ENCODE measurements at regions not wholly inside any gene's neighbourhood (a gene's known extent, or its start where the extent isn't known, plus 50 kb on each side); places are given as distances from the start of the nearest gene placed in this dataset.

DNA sequence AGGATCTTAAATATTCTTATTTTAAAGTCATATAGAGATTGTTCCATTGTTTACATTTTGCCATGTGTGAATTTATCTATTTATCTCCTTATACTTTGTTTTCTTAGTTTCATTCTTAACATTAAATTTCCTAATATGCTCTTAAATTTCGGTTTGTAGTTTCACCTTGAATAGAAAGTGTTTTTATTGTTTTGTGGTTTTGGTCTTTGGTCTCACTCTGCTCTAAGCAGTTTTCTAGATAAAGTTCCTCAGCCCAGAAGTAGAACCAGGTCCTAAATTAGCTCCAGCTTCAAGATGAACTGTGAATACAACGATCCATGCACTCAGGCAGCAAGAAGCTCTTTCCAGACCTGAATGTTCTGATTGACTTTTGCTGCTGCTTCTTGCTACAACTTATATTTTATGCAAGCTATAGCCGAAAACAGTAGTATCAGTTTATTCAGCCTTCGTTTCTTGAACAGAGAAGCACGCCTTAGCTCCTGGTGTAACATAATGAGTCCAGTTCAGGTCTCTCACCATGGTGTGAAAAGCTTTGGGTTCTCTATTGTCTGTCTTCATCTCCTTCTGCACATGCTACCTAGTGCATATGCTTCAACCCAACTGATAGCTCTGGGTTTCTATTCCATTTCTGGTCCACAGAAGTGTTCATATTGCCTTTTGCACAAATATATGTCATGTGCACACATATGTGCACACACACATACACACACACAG lies 95.3 kb downstream of the SEM1 start:
- no peak for DNase-seq (ENCODE audit: low read depth)
- TF ChIP-seq, protein P1, sequence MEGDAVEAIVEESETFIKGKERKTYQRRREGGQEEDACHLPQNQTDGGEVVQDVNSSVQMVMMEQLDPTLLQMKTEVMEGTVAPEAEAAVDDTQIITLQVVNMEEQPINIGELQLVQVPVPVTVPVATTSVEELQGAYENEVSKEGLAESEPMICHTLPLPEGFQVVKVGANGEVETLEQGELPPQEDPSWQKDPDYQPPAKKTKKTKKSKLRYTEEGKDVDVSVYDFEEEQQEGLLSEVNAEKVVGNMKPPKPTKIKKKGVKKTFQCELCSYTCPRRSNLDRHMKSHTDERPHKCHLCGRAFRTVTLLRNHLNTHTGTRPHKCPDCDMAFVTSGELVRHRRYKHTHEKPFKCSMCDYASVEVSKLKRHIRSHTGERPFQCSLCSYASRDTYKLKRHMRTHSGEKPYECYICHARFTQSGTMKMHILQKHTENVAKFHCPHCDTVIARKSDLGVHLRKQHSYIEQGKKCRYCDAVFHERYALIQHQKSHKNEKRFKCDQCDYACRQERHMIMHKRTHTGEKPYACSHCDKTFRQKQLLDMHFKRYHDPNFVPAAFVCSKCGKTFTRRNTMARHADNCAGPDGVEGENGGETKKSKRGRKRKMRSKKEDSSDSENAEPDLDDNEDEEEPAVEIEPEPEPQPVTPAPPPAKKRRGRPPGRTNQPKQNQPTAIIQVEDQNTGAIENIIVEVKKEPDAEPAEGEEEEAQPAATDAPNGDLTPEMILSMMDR (IDR thresholded peaks at IDR 0.05; ENCODE audit: insufficient read depth, low read depth, low read length): no peak
- H3K4me3 ChIP-seq (ENCODE audit: low read depth, low read length): no peak overlapping the region

DNA sequence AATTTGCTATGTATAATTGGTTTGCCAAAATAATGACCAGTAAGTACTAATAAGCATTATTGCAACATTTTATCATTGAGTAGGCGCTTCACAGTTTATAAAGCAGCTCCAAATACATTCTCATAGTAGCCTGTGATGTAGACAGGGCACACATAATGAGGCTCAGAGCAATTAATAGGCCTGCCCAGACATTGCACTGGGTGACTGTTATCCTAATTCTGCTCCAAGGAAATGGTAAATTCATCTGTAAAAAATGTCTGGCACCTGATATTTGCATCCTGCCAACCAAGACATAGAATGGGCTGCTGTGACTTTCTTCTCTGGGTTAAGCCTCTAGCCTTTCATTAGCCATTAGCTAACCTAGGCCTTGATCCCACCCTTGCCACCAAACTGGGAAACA lies 97.6 kb downstream of the SEM1 start:
- no peak overlapping the region for H3K4me3 ChIP-seq (ENCODE audit: low read depth, low read length)
- DNase-seq (ENCODE audit: low read depth): no peak
- TF ChIP-seq, protein P1 (IDR thresholded peaks at IDR 0.05; ENCODE audit: insufficient read depth, low read depth, low read length): no peak

DNA sequence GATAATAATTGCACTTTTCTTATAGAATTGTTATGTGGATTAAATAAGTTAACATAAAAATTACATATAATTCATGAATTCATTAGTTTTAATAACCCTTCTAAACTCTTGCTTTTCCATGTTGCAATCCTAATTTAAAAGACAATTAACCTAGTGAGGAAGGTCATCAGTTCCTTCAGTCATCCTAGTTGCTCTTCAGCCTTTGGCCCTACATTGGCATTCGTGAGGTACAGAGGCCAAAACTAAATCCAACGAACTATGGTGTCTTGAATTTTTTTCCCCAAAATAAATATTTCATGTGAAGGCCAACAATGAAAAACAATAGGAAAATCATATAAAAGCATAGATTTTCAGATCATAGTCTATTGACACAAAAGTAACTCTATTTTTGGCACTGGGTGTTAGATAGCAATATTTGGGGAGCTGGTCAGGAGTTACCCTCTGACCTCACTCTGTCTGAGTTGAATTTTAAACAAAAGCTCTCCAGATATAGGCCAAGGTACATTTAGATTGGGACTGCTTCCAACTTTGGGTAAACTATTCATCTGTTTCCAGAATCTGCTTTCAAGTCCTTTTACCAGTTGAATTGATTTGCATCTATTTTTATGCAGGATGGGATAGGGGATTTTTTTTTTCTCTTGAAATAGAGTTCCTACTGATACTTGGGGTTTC lies 104.5 kb downstream of the SEM1 start:
- DNase-seq (ENCODE audit: low read depth): no peak
- H3K4me3 ChIP-seq (ENCODE audit: low read depth, low read length): no peak overlapping the region
- TF ChIP-seq, protein P1 (IDR thresholded peaks at IDR 0.05; ENCODE audit: insufficient read depth, low read depth, low read length): no peak

DNA sequence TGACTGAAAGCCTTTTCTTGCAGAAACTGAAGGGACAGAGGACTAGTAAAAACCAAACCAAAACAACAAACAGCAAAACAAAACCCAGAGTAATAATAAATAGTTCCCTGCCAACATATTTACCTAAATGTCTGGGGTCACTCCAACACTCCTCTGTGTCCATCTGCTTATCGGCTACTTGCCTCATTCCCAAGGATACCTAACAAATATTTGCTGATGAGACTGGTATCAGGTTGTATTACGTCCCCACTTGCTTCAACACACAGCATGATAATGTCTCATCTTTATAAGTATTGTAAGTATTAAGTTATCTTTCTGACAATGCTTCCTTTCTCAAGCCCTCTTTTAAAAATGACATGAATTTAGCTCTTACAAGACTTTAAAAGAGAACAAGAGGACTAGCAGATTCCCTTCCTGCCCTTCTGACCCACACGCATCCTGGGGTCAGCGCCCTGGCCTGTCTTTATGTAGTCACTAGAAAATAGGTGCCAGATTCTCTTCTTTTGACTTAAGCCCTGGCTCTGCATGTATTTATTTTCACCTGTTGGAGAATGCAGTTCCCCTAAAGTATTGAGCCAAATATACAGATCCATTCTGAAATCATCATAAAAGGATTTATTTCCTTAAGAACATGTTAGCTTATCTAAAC lies 110.2 kb downstream of the SEM1 start:
- TF ChIP-seq, protein P1 (IDR thresholded peaks at IDR 0.05; ENCODE audit: insufficient read depth, low read depth, low read length): no peak
- DNase-seq (ENCODE audit: low read depth): no peak
- no peak overlapping the region for H3K4me3 ChIP-seq (ENCODE audit: low read depth, low read length)

DNA sequence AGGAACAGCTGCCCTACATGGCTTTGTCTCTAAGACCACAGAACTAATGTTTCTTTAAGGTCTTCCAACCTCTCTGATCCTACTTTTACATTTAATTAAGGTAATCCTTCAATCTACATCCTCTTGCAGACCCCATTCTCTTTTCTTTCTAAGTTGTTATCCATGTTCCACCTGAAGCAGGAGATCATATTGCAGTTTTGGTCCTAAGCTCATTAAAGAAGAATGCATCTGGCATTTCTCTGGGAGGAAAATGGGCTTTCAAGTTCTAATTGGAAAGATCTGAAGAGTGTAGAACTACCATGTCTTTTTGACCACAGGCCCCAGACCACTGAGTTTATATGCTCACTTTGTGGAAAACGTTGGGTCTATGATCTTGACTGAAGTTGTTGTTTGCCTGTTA lies 111.2 kb downstream of the SEM1 start:
- TF ChIP-seq, protein P1 (IDR thresholded peaks at IDR 0.05; ENCODE audit: insufficient read depth, low read depth, low read length): no peak
- no peak overlapping the region for H3K4me3 ChIP-seq (ENCODE audit: low read depth, low read length)
- no peak for DNase-seq (ENCODE audit: low read depth)

DNA sequence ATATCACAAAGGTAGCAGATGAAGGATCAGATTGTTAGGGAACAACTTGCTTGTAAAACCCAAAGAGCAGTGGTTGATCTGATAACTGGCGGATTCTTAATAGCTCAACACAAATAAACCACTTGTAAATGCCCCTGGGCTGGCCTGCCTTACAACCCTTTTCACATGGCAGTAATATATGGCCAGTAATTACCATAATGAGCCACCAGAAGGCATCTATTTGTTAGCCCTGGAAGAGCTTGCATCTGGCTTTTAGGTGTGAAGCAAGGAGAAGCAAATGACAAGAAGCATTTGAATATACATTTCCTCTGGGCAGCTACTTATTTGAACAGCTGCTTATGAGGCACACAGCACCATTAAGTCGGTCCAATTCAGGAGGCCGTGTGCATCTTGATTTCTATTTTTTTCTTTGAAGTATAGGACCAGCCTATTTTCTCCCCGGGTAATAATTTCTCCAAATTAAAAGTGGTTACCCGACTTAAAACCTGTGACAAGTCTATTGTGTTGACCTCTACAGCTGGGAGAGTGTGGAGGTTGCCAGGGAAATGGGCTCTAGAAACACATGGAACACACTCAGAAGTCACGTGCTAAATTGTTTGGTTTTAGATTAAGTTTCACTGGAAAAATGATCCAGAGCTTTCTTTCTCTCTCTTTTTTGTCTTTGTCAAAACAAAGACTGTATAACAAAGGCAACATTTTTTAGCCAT lies 113.4 kb downstream of the SEM1 start:
- no peak overlapping the region for H3K4me3 ChIP-seq (ENCODE audit: low read depth, low read length)
- DNase-seq (ENCODE audit: low read depth): peak; percentile 13
- TF ChIP-seq, protein P1 (IDR thresholded peaks at IDR 0.05; ENCODE audit: insufficient read depth, low read depth, low read length): peak; percentile 33

Data from fibroblast of villous mesenchyme (primary cell).